H1 (cell line): ENCODE measurements at regions not wholly inside any gene's neighbourhood (a gene's known extent, or its start where the extent isn't known, plus 50 kb on each side); places are given as distances from the start of the nearest gene placed in this dataset.

Experiments used
- CEBPB ChIP-seq: IDR thresholded peaks from 2 replicates; pipeline ENCODE4 v1.6.1; 2012; ENCODE audit warnings: low read depth, low read length
- MAFK ChIP-seq: IDR thresholded peaks from 2 replicates; pipeline ENCODE4 v1.6.1; 2012; ENCODE audit warnings: low read depth, mild to moderate bottlenecking, improper control_type of control experiment, low read length
- NANOG ChIP-seq: IDR thresholded peaks from 2 replicates; pipeline ENCODE4 v1.6.1; 2011; ENCODE audit warnings: low read length, low read depth, mild to moderate bottlenecking, inconsistent platforms; ENCODE audit not compliant: insufficient read depth, poor library complexity, severe bottlenecking
- SIN3A ChIP-seq, 2 experiments: IDR thresholded peaks in 1 of 2; conservative IDR thresholded peaks in 1 of 2; 2 replicates each; pipeline ENCODE4 v1.6.1; 2011 to 2012; ENCODE audit warnings: low read length in 2 of 2, improper control_type of control experiment in 1 of 2, low read depth in 1 of 2, mild to moderate bottlenecking in 1 of 2
- SIX5 ChIP-seq: IDR thresholded peaks from 2 replicates; pipeline ENCODE4 v1.6.1; 2011; ENCODE audit warnings: mild to moderate bottlenecking, low read depth, low read length
- TAF1 ChIP-seq: IDR thresholded peaks from 2 replicates; pipeline ENCODE4 v1.6.1; 2011; ENCODE audit warnings: mild to moderate bottlenecking, low read depth, low read length

DNA sequence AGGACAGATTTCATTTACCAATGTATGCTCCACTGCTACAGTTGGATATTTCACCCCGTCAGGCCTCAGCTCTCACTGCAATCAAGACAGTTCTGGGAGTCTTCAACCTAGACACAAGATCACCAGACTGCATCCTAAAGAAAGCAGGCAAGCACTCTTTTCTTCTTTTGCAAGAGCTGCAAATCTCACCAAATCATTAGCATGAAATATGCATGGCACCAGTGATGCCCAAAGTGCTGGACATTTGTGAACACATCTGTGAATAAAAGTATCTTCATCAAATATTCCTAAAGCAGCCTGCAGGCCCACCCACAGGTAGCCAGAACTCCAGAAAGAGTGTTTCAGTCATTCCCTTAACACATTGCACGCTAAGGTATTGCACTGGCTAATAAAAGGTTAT is 87.5 kb downstream of the RBM43 start (continued):
- no peak for TF ChIP-seq SIX5
- TF ChIP-seq CEBPB: no peak
- no peak for TF ChIP-seq TAF1
- no peak for TF ChIP-seq MAFK
- TF ChIP-seq SIN3A (conservative IDR thresholded peaks at IDR 0.05 in 1 of 2, IDR thresholded peaks at IDR 0.05 in 1 of 2; ENCODE audit: low read depth in 1 of 2, low read length in 2 of 2): no peak
- no peak for TF ChIP-seq NANOG
